GM12892 (cell line): ENCODE measurements at regions not wholly inside any gene's neighbourhood (a gene's known extent, or its start where the extent isn't known, plus 50 kb on each side); places are given as distances from the start of the nearest gene placed in this dataset.
"Not testable (repeated sequence)": the region's sequence is repeated elsewhere in the genome, so short reads cannot be mapped to it uniquely, and the experiment has no call there.

ENCODE experiments used
- POLR2A ChIP-seq: IDR thresholded peaks from 2 replicates; pipeline ENCODE4 v1.6.1; 2011; ENCODE audit warnings: low read depth, low read length, control low read depth
- POLR2AphosphoS5 ChIP-seq: IDR thresholded peaks from 2 replicates; pipeline ENCODE4 v1.6.1; 2011; ENCODE audit warnings: low read depth, low read length, control low read depth

GRCh38 chr2:168335254-168335653 is 87.9 kb upstream of the STK39 start:
- not testable (repeated sequence) for TF ChIP-seq POLR2A, POLR2AphosphoS5
